ENCODE measurements at regions not wholly inside any gene's neighbourhood (a gene's known extent, or its start where the extent isn't known, plus 50 kb on each side); places are given as distances from the start of the nearest gene placed in this dataset.

DNA sequence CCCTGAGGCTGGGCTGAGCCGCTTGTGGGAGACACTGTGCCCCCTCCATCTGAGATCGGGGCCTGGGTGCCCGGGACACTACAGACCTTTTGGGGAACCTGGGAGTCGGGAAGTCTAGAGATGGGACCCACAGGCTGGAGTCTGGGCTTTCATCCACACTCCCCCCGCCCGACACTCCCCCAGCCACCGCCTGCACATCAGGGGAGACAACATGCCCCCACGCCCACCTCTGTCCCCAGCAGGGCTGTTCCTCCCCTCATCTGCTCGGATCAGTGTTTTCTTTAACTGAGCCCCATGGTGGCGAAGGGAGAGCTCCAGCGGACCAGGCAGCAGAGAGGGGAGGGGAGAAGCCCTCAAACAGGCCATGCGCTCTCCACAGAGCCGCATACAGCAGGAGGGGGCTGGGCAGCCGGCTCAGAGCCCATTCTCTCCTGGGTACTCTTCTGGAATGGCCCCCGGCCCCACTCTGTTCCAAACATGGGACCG, 174.7 kb downstream of the IGLL1 start:
- H3K36me3 ChIP-seq = no peaks in the 10 kb centered on the region
- TF ChIP-seq EP300 (IDR thresholded peaks at IDR 0.05) = no peak
- no peak for TF ChIP-seq POLR2A (IDR thresholded peaks at IDR 0.05)
- no peak for TF ChIP-seq POLR2AphosphoS5 (IDR thresholded peaks at IDR 0.05)
- no peak for TF ChIP-seq CTCF (IDR thresholded peaks at IDR 0.05)
- H3K4me1 ChIP-seq = peaks cover 0 to 10% (median 9%) of the 10 kb centered on the region in 4 donors
- no peak overlapping the region for H3K27ac ChIP-seq
- WGBS, 2 donors = 73 to 84% methylated on average over 16 of the region's 16 CpGs
- intact Hi-C loops (cut with DNase I) = no loop called here
- H3K9me3 ChIP-seq = no peaks in the 10 kb centered on the region
- no peak overlapping the region for H3K4me3 ChIP-seq
- H3K27me3 ChIP-seq = peaks cover 0 to 12% (median 0%) of the 10 kb centered on the region in 3 donors
- DNase-seq = peak; percentile 54

- Histone ChIP-seq H3K4me3 (no peak overlapping the region), H3K4me1 (peaks cover 0 to 10% (median 9%) of the 10 kb centered on the region in 4 donors), H3K27ac (no peak overlapping the region), H3K36me3 (no peaks in the 10 kb centered on the region), H3K27me3 (peaks cover 0 to 12% (median 0%) of the 10 kb centered on the region in 3 donors), H3K9me3 (no peaks in the 10 kb centered on the region)
- intact Hi-C loops (cut with DNase I) = no loop called here
- TF ChIP-seq POLR2A (IDR thresholded peaks at IDR 0.05) = no peak
- no peak for TF ChIP-seq POLR2AphosphoS5 (IDR thresholded peaks at IDR 0.05)
- no peak for TF ChIP-seq EP300 (IDR thresholded peaks at IDR 0.05)
- no peak for TF ChIP-seq CTCF (IDR thresholded peaks at IDR 0.05)
- DNase-seq = peak; percentile 58
- 67 to 68% methylated on average over 11 of the region's 11 CpGs for WGBS, 2 donors
Observed at GRCh38 chr22:23404689-23405365, 175.3 kb downstream of the IGLL1 start.

- Histone ChIP-seq H3K27ac (no peak overlapping the region), H3K27me3 (peaks cover 0 to 12% (median 0%) of the 10 kb centered on the region in 3 donors), H3K4me1 (peaks cover 0 to 10% (median 9%) of the 10 kb centered on the region in 4 donors), H3K9me3 (no peaks in the 10 kb centered on the region), H3K36me3 (no peaks in the 10 kb centered on the region), H3K4me3 (no peak overlapping the region)
- peak; percentile 53 for DNase-seq
- 88 to 93% methylated on average over 13 of the region's 13 CpGs for WGBS, 2 donors
- TF ChIP-seq CTCF (IDR thresholded peaks at IDR 0.05) = no peak
- TF ChIP-seq EP300 (IDR thresholded peaks at IDR 0.05) = no peak
- TF ChIP-seq POLR2A (IDR thresholded peaks at IDR 0.05) = no peak
- no peak for TF ChIP-seq POLR2AphosphoS5 (IDR thresholded peaks at IDR 0.05)
- intact Hi-C loops (cut with DNase I) = no loop called here
Observed at GRCh38 chr22:23403720-23404688, 176.1 kb downstream of the IGLL1 start.

GRCh38 chr22:23403152-23403719, 176.9 kb downstream of the IGLL1 start:
- Histone ChIP-seq H3K4me3 (peak overlapping the region in 2 of 4 donors; percentile 42 to 43), H3K9me3 (no peaks in the 10 kb centered on the region), H3K27me3 (peaks cover 0 to 12% (median 0%) of the 10 kb centered on the region in 3 donors), H3K27ac (peak overlapping the region in 1 of 4 donors; percentile 35), H3K36me3 (no peaks in the 10 kb centered on the region), H3K4me1 (peaks cover 0 to 10% (median 9%) of the 10 kb centered on the region in 4 donors)
- peak; percentile 45 for DNase-seq
- intact Hi-C loops (cut with DNase I) = no loop called here
- no peak for TF ChIP-seq POLR2A (IDR thresholded peaks at IDR 0.05)
- no peak for TF ChIP-seq POLR2AphosphoS5 (IDR thresholded peaks at IDR 0.05)
- TF ChIP-seq EP300 (IDR thresholded peaks at IDR 0.05) = no peak
- no peak for TF ChIP-seq CTCF (IDR thresholded peaks at IDR 0.05)
- WGBS, 2 donors = 90% methylated on average over 11 of the region's 11 CpGs

Measured in sigmoid colon (tissue), 6 donors.